A549 (cell line): ENCODE measurements at regions not wholly inside any gene's neighbourhood (a gene's known extent, or its start where the extent isn't known, plus 50 kb on each side); places are given as distances from the start of the nearest gene placed in this dataset.

ENCODE experiments used
- BHLHE40 ChIP-seq: IDR thresholded peaks from 2 replicates; pipeline ENCODE4 v1.6.1; 2012; ENCODE audit warnings: low read depth, low read length, inconsistent platforms
- CTCF ChIP-seq: fragments of >200 bp; sonication (Bioruptor Twin); formaldehyde crosslinking; IDR thresholded peaks from 3 replicates; pipeline ENCODE4 v1.5.1; 2016
- KDM1A ChIP-seq: fragments of 200-600 bp; sonication (generic); IDR thresholded peaks from 2 replicates; pipeline ENCODE4 v1.6.1; 2016; ENCODE audit warnings: low read depth, mild to moderate bottlenecking
- MAFK ChIP-seq: fragments of 450-650 bp; IDR thresholded peaks from 2 replicates; pipeline ENCODE4 v1.6.1; 2014; ENCODE audit not compliant: partially characterized antibody
- MAX ChIP-seq: IDR thresholded peaks from 2 replicates; pipeline ENCODE4 v1.6.1; 2012
- POLR2A ChIP-seq: IDR thresholded peaks from 2 replicates; pipeline ENCODE4 v1.6.1; 2012; ENCODE audit warnings: mild to moderate bottlenecking, low read length
- REST ChIP-seq: fragments of 200-600 bp; sonication (generic); IDR thresholded peaks from 2 replicates; pipeline ENCODE4 v1.6.1; 2016; ENCODE audit warnings: antibody characterized with exemption, mild to moderate bottlenecking, moderate library complexity
- RFX5 ChIP-seq: fragments of 450-650 bp; IDR thresholded peaks from 2 replicates; pipeline ENCODE4 v1.7.1; 2014; ENCODE audit warnings: antibody characterized with exemption, mild to moderate bottlenecking, moderate library complexity
- SMC3 ChIP-seq: fragments of >200 bp; sonication (Bioruptor Twin); formaldehyde crosslinking; IDR thresholded peaks from 3 replicates; pipeline ENCODE4 v1.6.1; 2018; ENCODE audit warnings: inconsistent platforms
- ZFP36 ChIP-seq: fragments of 450-650 bp; IDR thresholded peaks from 2 replicates; pipeline ENCODE4 v1.6.1; 2014; ENCODE audit warnings: borderline replicate concordance; ENCODE audit not compliant: partially characterized antibody

- no peak for TF ChIP-seq KDM1A
- TF ChIP-seq CTCF: no peak
- no peak for TF ChIP-seq ZFP36
- no peak for TF ChIP-seq MAFK
- no peak for TF ChIP-seq POLR2A
- TF ChIP-seq SMC3: no peak
- TF ChIP-seq RFX5: no peak
- no peak for TF ChIP-seq MAX
- no peak for TF ChIP-seq REST
- TF ChIP-seq BHLHE40: no peak
Measured at GRCh38 chr4:60891947-60892346, 308.2 kb upstream of the ADGRL3 start.
